K562 (cell line): ENCODE measurements at regions not wholly inside any gene's neighbourhood (a gene's known extent, or its start where the extent isn't known, plus 50 kb on each side); places are given as distances from the start of the nearest gene placed in this dataset.
A peak's percentile ranks its signal among the peaks of the same experiment; 100 is the strongest.

Source experiments
- BCL6 ChIP-seq: fragments of 250-450 bp; sonication (Bioruptor Pico); IDR thresholded peaks from 2 replicates; pipeline ENCODE4 v1.4.0; 2020
- BHLHE40 ChIP-seq: IDR thresholded peaks from 2 replicates; pipeline ENCODE4 v1.6.1; 2011; ENCODE audit warnings: low read length, improper control_type of control experiment
- CBFB ChIP-seq: sonication (generic); formaldehyde crosslinking; IDR thresholded peaks from 2 replicates; pipeline ENCODE4 v1.4.0; 2020; ENCODE audit warnings: mild to moderate bottlenecking, missing genetic modification reagents
- CBX5 ChIP-seq: IDR thresholded peaks from 2 replicates; pipeline ENCODE4 v1.6.1; 2014; ENCODE audit warnings: low read depth, borderline replicate concordance
- EWSR1 ChIP-seq: fragments of 450-650 bp; IDR thresholded peaks from 2 replicates; pipeline ENCODE4 v1.6.1; 2018; ENCODE audit warnings: borderline replicate concordance, mild to moderate bottlenecking, low read depth, moderate library complexity; ENCODE audit not compliant: partially characterized antibody
- HIVEP1 ChIP-seq: fragments of 250-450 bp; sonication (Bioruptor Pico); IDR thresholded peaks from 2 replicates; pipeline ENCODE4 v1.4.0; 2020; ENCODE audit warnings: mild to moderate bottlenecking
- HMGN3 ChIP-seq: IDR thresholded peaks from 2 replicates; pipeline ENCODE4 v1.6.1; 2011; ENCODE audit warnings: borderline replicate concordance, low read depth, mild to moderate bottlenecking, mixed read lengths, low read length; ENCODE audit not compliant: insufficient read length; ENCODE audit errors: extremely low read depth
- KAT7 ChIP-seq: sonication (generic); formaldehyde crosslinking; IDR thresholded peaks from 2 replicates; pipeline ENCODE4 v1.8.0; 2022; ENCODE audit warnings: missing genetic modification reagents, mild to moderate bottlenecking, borderline replicate concordance
- MTA3 ChIP-seq: fragments of 450-650 bp; formaldehyde crosslinking; IDR thresholded peaks from 2 replicates; pipeline ENCODE4 v1.6.1; 2017; ENCODE audit warnings: mild to moderate bottlenecking, borderline replicate concordance
- OTX1 ChIP-seq: fragments of 450-650 bp; formaldehyde crosslinking; IDR thresholded peaks from 2 replicates; pipeline ENCODE4 v1.4.0; 2022; ENCODE audit warnings: mild to moderate bottlenecking
- POLR2AphosphoS5 ChIP-seq: IDR thresholded peaks from 2 replicates; pipeline ENCODE4 v1.6.1; 2011; ENCODE audit warnings: mild to moderate bottlenecking, low read depth, low read length, moderate library complexity; ENCODE audit not compliant: control insufficient read depth, insufficient read depth
- POLR3G ChIP-seq: IDR thresholded peaks from 2 replicates; pipeline ENCODE4 v1.6.1; 2011; ENCODE audit not compliant: insufficient read length, insufficient replicate concordance; ENCODE audit errors: extremely low read depth
- PTRF ChIP-seq: fragments of 450-650 bp; IDR thresholded peaks from 2 replicates; pipeline ENCODE4 v1.6.1; 2016; ENCODE audit warnings: mild to moderate bottlenecking, missing genetic modification characterization, missing compliant biosample characterization
- RAD51 ChIP-seq: fragments of 450-650 bp; IDR thresholded peaks from 2 replicates; pipeline ENCODE4 v1.7.1; 2016; ENCODE audit warnings: low read depth, mild to moderate bottlenecking, borderline replicate concordance
- RNF2 ChIP-seq: sonication (generic); IDR thresholded peaks from 2 replicates; pipeline ENCODE4 v1.6.1; 2016
- SAFB2 ChIP-seq: fragments of 200-400 bp; formaldehyde crosslinking; IDR thresholded peaks from 2 replicates; pipeline ENCODE4 v1.6.1; 2018; ENCODE audit warnings: borderline replicate concordance, low read length, low read depth, moderate library complexity; ENCODE audit not compliant: severe bottlenecking
- SIRT6 ChIP-seq: IDR thresholded peaks from one replicate; pipeline ENCODE4 v1.6.1; 2012; ENCODE audit warnings: low read depth, mild to moderate bottlenecking, control low read depth, inconsistent platforms, low read length, moderate library complexity
- SMAD3 ChIP-seq: fragments of 450-650 bp; formaldehyde crosslinking; conservative IDR thresholded peaks from 2 replicates; pipeline ENCODE4 v1.4.0; 2020; ENCODE audit warnings: mild to moderate bottlenecking
- SRSF7 ChIP-seq: fragments of 200-400 bp; formaldehyde crosslinking; optimal IDR thresholded peaks from 2 replicates; pipeline ENCODE3; 2017; ENCODE audit warnings: mild to moderate bottlenecking, low read depth, low read length
- TEAD4 ChIP-seq, 2 experiments: sonication (generic) in 1 of 2; formaldehyde crosslinking in 1 of 2; IDR thresholded peaks; 2 replicates each; pipeline versions ENCODE4 v1.6.1 to v1.8.0; 2012 to 2022; ENCODE audit warnings: borderline replicate concordance in 1 of 2, inconsistent platforms in 1 of 2, low read length in 1 of 2, mild to moderate bottlenecking in 1 of 2, missing genetic modification reagents in 1 of 2
- ZBED1 ChIP-seq: IDR thresholded peaks from 2 replicates; pipeline ENCODE4 v1.6.1; 2014
- ZBTB17 ChIP-seq: fragments of 450-650 bp; formaldehyde crosslinking; IDR thresholded peaks from 2 replicates; pipeline ENCODE4 v1.4.0; 2020; ENCODE audit warnings: mild to moderate bottlenecking
- ZEB2 ChIP-seq: fragments of 450-650 bp; IDR thresholded peaks from 2 replicates; pipeline ENCODE4 v1.6.1; 2016
- ZNF79 ChIP-seq: fragments of 250-450 bp; sonication (Bioruptor Pico); IDR thresholded peaks from 2 replicates; pipeline ENCODE4 v1.4.0; 2020; ENCODE audit warnings: low read depth, mild to moderate bottlenecking, moderate library complexity
- TF ChIP-seq, protein P1 (sequence below): fragments of 450-650 bp; IDR thresholded peaks from 2 replicates; pipeline ENCODE4 v1.6.1; 2016; ENCODE audit warnings: mild to moderate bottlenecking
- TF ChIP-seq, protein P2 (sequence below): sonication (generic); formaldehyde crosslinking; IDR thresholded peaks from 2 replicates; pipeline ENCODE4 v1.8.1; 2022; ENCODE audit warnings: missing genetic modification reagents

DNA sequence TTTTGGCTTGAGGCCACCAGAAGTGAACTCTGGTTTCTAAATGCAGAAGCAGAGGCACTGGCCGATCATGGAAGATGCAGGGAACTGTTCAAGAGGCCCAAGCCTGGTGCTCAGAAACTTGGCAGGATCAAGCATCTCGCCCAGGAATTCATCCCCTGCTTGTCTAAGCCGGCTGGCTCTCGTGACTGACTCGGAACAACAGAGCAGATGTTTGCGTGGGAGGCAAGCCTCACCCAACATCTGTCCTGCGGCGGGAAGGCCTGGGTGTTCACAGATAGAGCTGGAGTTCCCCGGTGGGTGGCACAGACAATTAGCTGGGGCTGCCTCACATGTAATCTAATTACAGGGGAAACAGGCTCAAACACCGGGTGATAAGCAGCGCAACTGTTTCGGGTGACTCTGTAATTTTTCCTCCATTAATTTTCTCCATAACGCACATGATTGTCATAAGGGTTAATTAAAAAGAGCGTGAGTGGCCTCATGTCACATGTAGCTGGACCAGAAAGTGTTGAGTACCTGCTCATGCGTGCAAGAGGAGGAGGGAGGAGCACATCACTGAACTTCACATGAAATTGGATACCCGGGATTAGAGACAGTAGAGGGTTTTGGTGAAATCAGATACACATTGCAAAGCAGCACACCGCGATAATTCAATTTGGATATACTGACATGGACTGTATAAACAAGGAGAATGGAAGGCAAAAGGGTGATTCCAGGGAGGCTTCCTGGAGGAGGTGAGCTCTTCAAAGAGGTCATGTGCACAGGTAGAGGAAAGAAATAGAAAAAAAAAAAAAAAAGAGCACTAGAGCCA is 180.0 kb downstream of the ETS2 start (continued):
- TF ChIP-seq, protein P1, sequence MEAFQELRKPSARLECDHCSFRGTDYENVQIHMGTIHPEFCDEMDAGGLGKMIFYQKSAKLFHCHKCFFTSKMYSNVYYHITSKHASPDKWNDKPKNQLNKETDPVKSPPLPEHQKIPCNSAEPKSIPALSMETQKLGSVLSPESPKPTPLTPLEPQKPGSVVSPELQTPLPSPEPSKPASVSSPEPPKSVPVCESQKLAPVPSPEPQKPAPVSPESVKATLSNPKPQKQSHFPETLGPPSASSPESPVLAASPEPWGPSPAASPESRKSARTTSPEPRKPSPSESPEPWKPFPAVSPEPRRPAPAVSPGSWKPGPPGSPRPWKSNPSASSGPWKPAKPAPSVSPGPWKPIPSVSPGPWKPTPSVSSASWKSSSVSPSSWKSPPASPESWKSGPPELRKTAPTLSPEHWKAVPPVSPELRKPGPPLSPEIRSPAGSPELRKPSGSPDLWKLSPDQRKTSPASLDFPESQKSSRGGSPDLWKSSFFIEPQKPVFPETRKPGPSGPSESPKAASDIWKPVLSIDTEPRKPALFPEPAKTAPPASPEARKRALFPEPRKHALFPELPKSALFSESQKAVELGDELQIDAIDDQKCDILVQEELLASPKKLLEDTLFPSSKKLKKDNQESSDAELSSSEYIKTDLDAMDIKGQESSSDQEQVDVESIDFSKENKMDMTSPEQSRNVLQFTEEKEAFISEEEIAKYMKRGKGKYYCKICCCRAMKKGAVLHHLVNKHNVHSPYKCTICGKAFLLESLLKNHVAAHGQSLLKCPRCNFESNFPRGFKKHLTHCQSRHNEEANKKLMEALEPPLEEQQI, result peak; percentile 59; the same call in 1 of the 2 replicates
- no peak for TF ChIP-seq ZEB2
- TF ChIP-seq BCL6 (CRISPR knock-in tag), result peak; percentile 78; the same call in 1 of the 2 replicates
- no peak for TF ChIP-seq POLR3G
- no peak for TF ChIP-seq RAD51
- TF ChIP-seq HMGN3, result no peak
- TF ChIP-seq ZNF79, result 0 out of 2 replicates have a peak, but pooled peaks have one; percentile 40
- TF ChIP-seq RNF2, result peak; percentile 82
- no peak for TF ChIP-seq SAFB2
- TF ChIP-seq CBFB (CRISPR knock-in tag), result 0 out of 2 replicates have a peak, but pooled peaks have one; percentile 79
- TF ChIP-seq OTX1, result 0 out of 2 replicates have a peak, but pooled peaks have one; percentile 33
- no peak for TF ChIP-seq PTRF (tag)
- peak; percentile 97 for TF ChIP-seq POLR2AphosphoS5
- TF ChIP-seq, protein P2, sequence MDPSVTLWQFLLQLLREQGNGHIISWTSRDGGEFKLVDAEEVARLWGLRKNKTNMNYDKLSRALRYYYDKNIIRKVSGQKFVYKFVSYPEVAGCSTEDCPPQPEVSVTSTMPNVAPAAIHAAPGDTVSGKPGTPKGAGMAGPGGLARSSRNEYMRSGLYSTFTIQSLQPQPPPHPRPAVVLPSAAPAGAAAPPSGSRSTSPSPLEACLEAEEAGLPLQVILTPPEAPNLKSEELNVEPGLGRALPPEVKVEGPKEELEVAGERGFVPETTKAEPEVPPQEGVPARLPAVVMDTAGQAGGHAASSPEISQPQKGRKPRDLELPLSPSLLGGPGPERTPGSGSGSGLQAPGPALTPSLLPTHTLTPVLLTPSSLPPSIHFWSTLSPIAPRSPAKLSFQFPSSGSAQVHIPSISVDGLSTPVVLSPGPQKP, result no peak
- TF ChIP-seq SIRT6, result no peak
- TF ChIP-seq HIVEP1 (CRISPR knock-in tag), result peak; percentile 78
- TF ChIP-seq MTA3, result no peak
- peak; percentile 88 for TF ChIP-seq SMAD3 (CRISPR knock-in tag)
- peak; percentile 70; the same call in 1 of the 2 replicates for TF ChIP-seq ZBTB17 (CRISPR knock-in tag)
- no peak for TF ChIP-seq EWSR1
- 0 out of 2 replicates have a peak, but pooled peaks have one; percentile 30 for TF ChIP-seq KAT7 (CRISPR knock-in tag)
- TF ChIP-seq TEAD4 (IDR thresholded peaks at IDR 0.05; ENCODE audit: low read length), result peak; percentile 98
- TF ChIP-seq TEAD4 (CRISPR knock-in tag; IDR thresholded peaks at IDR 0.05; ENCODE audit: borderline replicate concordance), result no peak
- peak; percentile 49; the same call in 1 of the 2 replicates for TF ChIP-seq CBX5
- no peak for TF ChIP-seq SRSF7
- peak; percentile 99 for TF ChIP-seq BHLHE40
- peak; percentile 81; the same call in 1 of the 2 replicates for TF ChIP-seq ZBED1
